GM12873 (cell line): ENCODE measurements at regions not wholly inside any gene's neighbourhood (a gene's known extent, or its start where the extent isn't known, plus 50 kb on each side); places are given as distances from the start of the nearest gene placed in this dataset.
A peak's percentile ranks its signal among the peaks of the same experiment; 100 is the strongest.

ENCODE experiments used
- CTCF ChIP-seq: IDR thresholded peaks from 2 replicates; pipeline ENCODE4 v1.5.1; 2012; ENCODE audit warnings: low read depth, mild to moderate bottlenecking, moderate library complexity, low read length, control low read depth; ENCODE audit not compliant: insufficient read depth; ENCODE audit errors: missing control alignments

GRCh38 chr7:65222655-65223054 lies 151.0 kb upstream of the ZNF92 start:
- no peak for TF ChIP-seq CTCF

DNA sequence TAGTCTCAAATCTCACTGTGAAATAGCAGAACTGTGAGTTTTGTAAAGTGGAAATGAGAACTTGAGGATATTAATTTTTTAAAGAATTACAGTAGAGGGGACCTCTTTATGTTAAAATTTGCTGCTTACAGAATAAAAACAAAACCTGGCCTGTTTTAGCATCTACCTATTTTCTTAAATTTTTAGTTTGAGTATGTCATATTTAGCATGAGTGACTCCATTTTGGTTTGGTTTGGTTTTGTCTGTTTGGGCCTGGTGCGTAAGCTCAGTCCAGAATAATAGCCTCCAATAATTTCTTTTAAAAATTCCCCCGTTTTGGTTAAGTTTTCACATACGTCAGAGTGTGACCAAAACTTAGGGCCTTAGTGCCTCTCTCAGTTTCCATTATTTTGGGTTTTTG lies 152.0 kb upstream of the ZNF92 start:
- TF ChIP-seq CTCF: no peak

DNA sequence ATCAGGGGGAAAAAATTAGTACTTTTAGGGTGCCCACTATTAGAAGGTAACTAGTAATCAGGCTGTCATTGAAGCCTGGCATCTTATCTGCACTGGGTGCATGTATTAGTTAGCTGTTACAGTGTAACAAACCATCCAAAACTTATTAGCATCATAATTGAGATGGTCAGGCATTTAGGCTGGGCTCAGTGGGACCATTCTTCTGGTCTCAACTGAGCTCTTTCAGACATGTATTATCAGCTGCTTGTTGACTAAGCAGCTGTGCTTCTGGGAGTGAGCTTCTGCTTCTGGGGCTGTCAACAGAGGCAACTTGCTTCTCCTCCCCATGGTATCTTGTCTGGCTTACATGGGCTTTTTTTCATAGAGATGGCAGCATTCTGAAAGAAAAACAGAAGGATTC lies 154.0 kb upstream of the ZNF92 start:
- TF ChIP-seq CTCF: no peak

DNA sequence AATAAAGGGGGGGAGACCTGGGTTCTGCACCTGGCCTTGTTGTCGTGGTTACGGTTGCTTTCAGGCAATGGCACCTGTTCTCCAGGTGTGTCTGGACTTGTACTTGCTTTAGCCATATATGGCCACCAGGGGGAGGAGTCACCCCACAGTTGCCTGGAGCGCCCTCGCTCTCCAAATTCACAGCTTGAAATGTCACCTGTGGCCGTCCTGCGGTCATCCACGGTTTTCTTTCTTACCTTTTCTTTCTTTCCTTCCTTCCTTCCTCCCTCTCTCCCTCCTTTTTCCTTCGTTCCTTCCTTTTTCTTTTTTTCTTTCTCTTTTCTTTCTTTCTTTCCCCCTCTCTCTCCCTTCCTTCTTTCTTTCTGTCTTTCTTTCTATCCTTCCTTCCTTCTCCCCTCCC lies 157.2 kb upstream of the ZNF92 start:
- TF ChIP-seq CTCF: peak; percentile 78
